GM12872 (cell line): ENCODE measurements at regions not wholly inside any gene's neighbourhood (a gene's known extent, or its start where the extent isn't known, plus 50 kb on each side); places are given as distances from the start of the nearest gene placed in this dataset.

ENCODE experiments used
- TF ChIP-seq, protein P1 (sequence below): IDR thresholded peaks from 3 replicates; pipeline ENCODE4 v1.5.1; 2011; ENCODE audit warnings: low read depth, mild to moderate bottlenecking, low read length, moderate library complexity; ENCODE audit not compliant: insufficient read depth

DNA sequence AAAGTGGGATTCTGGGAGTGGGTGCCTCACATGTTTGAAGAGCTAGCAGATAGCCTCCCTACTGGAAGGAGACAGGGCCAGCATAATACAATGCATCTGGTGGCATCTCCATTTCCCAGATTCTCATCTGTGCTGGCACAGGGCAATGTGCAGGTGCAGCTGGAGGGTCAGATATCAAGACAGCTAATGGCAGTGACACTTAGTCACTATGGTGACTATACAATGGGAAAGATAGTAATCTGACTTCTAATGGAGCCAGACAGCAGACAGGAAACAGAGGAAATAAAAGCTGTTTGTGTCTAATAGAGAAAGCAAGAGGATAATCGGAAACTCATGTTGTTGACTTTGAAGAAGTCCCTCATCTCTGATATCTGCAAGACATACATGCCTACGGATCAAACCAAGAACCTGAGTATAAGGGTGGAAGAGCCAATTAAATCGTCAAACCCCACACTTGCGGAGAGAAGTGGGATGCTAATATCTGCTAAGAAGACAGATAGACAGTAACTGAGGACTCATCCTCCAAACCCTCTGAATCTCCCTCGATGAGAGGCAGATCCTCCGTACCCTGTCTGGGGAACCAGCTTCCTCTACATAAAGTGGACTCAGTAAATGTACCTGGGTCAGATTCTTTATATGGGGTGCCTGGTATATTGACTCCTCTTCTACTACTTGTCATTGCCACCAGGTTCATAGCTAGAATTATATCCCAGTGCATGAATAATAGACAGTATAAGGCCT lies 692.7 kb downstream of the SOCS6 start:
- TF ChIP-seq, protein P1, sequence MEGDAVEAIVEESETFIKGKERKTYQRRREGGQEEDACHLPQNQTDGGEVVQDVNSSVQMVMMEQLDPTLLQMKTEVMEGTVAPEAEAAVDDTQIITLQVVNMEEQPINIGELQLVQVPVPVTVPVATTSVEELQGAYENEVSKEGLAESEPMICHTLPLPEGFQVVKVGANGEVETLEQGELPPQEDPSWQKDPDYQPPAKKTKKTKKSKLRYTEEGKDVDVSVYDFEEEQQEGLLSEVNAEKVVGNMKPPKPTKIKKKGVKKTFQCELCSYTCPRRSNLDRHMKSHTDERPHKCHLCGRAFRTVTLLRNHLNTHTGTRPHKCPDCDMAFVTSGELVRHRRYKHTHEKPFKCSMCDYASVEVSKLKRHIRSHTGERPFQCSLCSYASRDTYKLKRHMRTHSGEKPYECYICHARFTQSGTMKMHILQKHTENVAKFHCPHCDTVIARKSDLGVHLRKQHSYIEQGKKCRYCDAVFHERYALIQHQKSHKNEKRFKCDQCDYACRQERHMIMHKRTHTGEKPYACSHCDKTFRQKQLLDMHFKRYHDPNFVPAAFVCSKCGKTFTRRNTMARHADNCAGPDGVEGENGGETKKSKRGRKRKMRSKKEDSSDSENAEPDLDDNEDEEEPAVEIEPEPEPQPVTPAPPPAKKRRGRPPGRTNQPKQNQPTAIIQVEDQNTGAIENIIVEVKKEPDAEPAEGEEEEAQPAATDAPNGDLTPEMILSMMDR, result no peak

DNA sequence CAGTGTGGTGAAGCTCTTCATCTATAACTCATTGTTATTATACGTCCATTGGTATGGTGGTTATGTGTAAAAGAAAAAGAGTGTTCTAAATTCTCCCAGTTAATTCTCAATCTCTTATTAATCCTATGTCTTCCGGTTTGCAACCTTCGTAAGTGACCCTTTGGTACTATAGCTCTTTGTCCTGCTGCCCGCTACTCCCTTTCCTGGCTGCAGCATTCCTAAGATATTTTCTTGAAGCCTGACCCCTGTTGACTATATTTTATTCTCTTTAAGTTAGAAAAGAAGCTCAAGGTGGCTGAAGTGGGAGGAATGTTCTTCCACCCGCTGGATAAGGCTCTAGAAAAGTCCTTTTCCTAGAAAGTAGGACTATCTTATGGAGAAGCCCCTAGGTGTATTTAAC lies 684.8 kb downstream of the SOCS6 start:
- TF ChIP-seq, protein P1, result no peak

DNA sequence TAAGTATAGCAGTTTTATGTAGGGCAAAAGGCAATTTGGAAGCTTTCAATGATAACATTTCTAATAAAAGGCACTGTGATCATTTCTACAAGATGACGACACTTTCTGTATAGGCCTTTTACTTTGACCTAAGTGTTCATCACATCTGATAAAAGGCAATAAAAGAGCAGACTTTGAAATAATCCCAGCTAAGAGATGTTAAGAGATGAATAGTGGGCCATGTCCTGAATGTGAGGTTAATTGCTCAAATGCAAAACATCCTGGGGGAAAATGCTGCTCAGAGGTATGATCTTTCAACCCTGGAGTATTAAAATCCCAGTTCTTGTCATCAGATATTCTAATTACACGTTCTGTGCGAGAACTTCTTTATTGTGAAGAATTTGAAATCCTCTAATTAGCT lies 677.6 kb downstream of the SOCS6 start:
- TF ChIP-seq, protein P1, result no peak

DNA sequence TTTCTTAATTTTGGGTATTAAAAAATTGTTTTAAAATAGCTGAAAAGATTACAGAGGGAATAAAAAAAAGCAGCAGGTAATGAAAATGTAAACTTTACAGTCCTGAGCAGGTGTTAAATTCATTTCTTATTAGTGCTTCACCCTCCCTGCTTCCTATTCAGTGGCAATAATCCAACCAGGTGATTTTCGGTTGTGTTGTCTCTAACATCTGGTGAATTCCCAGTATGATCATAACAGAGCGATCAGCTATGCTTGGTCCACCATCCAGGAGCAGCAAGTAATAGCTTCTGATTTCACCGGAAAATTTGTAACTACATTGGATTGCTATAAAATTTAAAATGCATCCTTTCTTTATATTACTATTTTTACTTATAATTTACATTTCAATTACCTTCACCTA lies 673.1 kb downstream of the SOCS6 start:
- TF ChIP-seq, protein P1, result no peak

DNA sequence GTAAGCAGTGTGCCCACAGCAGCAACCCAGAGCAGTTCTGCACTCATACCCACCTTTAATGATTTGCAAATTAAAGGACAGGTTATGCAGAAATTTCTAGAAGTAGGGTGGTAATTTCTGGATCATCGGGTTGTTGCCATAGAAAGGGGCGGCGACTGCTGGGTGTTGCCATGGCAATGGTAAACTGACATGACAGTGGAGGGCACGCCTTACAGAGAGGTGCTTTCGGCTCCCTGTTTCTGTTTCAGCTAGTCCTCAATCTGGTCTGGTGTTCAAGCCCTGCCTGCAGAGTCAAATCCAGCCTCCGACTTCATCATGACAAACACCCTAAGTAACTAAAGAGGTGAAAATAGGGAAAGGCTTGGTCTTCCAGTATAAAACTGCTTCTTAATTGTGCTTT lies 667.7 kb downstream of the SOCS6 start:
- TF ChIP-seq, protein P1, result no peak

DNA sequence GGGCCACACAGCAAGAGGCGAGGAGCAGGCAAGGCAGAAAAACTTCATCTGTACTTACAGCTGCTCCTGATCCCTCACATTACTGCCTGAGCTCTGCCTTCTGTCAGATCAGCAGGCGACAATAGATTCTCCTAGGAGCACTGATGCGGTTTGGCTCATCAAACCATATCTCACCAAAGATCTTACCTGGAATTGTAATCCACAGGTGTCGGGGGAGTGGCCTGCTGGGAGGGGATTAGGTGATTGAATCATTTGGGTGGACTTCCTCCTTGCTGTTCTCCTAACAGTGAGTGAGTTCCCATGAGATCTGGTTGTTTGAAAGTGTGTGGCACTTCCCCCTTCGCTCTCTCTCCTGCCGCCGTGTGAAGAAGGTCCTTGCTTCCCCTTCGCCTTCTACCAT lies 647.3 kb downstream of the SOCS6 start:
- TF ChIP-seq, protein P1, result no peak

DNA sequence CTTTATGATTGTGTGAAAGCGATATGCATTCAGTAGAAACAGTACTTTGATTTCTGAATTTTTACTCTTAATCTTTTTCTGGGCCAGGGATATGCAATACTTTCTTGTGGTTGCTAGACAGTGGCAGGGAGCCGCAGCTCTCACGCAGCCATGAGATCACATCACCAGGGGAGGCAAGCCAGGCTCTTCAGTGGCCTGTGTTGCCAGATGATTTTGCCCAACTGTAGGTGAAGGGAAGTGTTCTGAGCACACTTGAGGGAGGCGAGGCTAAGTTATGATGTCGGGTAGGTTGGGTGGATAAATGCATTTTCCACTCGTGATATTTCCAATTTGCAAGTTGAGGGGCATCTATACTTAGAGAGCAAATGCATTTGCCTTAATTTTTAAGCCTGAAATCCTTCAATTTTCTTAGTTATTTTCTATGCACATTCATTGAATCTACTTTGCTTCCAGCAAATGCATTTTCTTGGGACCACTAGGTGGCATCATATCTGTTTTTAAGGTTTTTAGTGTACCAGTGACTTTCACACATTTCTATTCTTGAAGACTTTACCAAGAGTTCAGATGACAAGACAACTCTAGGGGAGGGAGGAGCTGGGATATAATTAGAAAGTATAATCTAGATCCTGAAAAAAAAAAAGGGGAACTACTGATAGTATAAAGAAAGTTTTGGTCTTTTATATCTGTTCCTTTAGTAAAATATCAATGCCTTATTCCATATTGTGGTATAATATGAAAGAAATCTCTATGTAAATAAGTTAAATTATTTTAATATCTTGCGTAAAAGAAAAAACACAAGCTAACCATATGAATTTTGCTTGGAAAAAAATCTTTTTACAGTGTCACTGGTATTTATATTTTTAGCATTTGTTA lies 643.3 kb downstream of the SOCS6 start:
- TF ChIP-seq, protein P1, result peak; percentile 41
